Left kidney (tissue), 1 donor: ENCODE measurements at regions not wholly inside any gene's neighbourhood (a gene's known extent, or its start where the extent isn't known, plus 50 kb on each side); places are given as distances from the start of the nearest gene placed in this dataset.
A peak's percentile ranks its signal among the peaks of the same experiment; 100 is the strongest.

ENCODE experiments used
- DNase-seq: peaks from one replicate; pipeline ENCODE4 v3.0.0-alpha.2; 2013

DNA sequence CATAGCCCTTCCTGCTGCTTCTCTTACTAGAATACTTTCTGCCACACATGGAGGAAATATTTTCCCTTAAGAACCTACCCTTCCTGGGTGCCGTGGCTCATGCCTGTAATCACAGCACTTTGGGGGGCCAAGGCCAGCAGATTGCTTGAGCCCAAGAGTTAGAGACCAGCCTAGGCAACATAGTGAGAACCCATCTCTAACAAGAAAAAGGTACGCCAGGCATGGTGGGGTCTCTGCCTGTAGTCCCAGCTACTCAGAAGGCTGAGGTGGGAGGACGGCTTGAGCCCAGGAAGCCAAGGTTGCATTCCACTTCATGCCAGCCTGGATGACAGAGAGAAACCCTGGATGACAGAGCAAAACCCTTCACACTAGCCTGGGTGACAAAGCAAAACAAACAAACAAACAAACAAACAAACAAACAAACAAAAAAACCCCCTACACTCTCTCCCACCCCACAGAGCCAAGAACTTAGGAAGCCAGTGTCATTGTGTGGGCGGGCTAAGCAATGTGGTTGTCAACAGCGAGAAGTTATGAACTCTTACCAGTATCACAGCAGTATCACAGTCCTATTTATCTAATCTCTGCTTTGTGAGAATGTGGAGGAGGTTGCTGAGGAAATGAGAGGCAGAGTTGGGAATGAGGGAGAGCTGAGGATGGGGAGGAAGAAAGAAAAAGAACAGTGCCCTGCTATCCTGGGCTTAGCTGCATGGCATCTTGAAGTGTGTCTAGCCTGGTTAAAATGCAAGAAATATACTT is 53.8 kb upstream of the CLEC14A start:
- peak; percentile 32 for DNase-seq
